ENCODE measurements at regions not wholly inside any gene's neighbourhood (a gene's known extent, or its start where the extent isn't known, plus 50 kb on each side); places are given as distances from the start of the nearest gene placed in this dataset.

- DNase-seq = no peak
- intact Hi-C loops (cut with micrococcal nuclease) = no loop called here
- ATAC-seq = no peak
Observed at GRCh38 chr11:104624021-104624420, 274.2 kb downstream of the CASP12 start.

GRCh38 chr11:104623518-104623917 lies 274.7 kb downstream of the CASP12 start:
- DNase-seq (no peak), ATAC-seq (no peak)
- intact Hi-C loops (cut with micrococcal nuclease) = no loop called here

GRCh38 chr11:104620991-104621390 lies 277.3 kb downstream of the CASP12 start:
- DNase-seq = no peak
- no peak for ATAC-seq
- intact Hi-C loops (cut with micrococcal nuclease) = no loop called here

GRCh38 chr11:104619751-104620150 lies 278.5 kb downstream of the CASP12 start:
- ATAC-seq (no peak), DNase-seq (no peak)
- intact Hi-C loops (cut with micrococcal nuclease) = no loop called here

- DNase-seq (no peak), ATAC-seq (no peak)
Observed at GRCh38 chr11:104618954-104619353, 279.3 kb downstream of the CASP12 start.

GRCh38 chr11:104614961-104615360 lies 283.3 kb downstream of the CASP12 start:
- no peak for DNase-seq
- intact Hi-C loops (cut with micrococcal nuclease) = no loop called here
- ATAC-seq = no peak

More at GRCh38 chr11:104618954-104619353, 279.3 kb downstream of the CASP12 start:
- intact Hi-C loops (cut with micrococcal nuclease) = no loop called here

GRCh38 chr11:104614117-104614680 lies 284.1 kb downstream of the CASP12 start:
- DNase-seq (no peak), ATAC-seq (no peak)
- intact Hi-C loops (cut with micrococcal nuclease) = no loop called here

GRCh38 chr11:104610635-104611034 lies 287.6 kb downstream of the CASP12 start:
- intact Hi-C loops (cut with micrococcal nuclease) = no loop called here
- DNase-seq = no peak
- ATAC-seq = no peak

- intact Hi-C loops (cut with micrococcal nuclease) = no loop called here
- ATAC-seq = peak; percentile 84
- no peak for DNase-seq
Observed at GRCh38 chr11:104609311-104610085, 288.8 kb downstream of the CASP12 start.

- DNase-seq = no peak
- intact Hi-C loops (cut with micrococcal nuclease) = no loop called here
- no peak for ATAC-seq
Observed at GRCh38 chr11:104602643-104603042, 295.6 kb downstream of the CASP12 start.

- intact Hi-C loops (cut with micrococcal nuclease) = no loop called here
- ATAC-seq (no peak), DNase-seq (no peak)
Observed at GRCh38 chr11:104594228-104594958, 303.9 kb downstream of the CASP12 start.

- ATAC-seq = no peak
- intact Hi-C loops (cut with micrococcal nuclease) = no loop called here
- no peak for DNase-seq
Observed at GRCh38 chr11:104588970-104589369, 309.3 kb downstream of the CASP12 start.

- intact Hi-C loops (cut with micrococcal nuclease) = no loop called here
- DNase-seq (no peak), ATAC-seq (no peak)
Observed at GRCh38 chr11:104588446-104588845, 309.8 kb downstream of the CASP12 start.

GRCh38 chr11:104584823-104585222 lies 313.4 kb downstream of the CASP12 start:
- no peak for DNase-seq
- no peak for ATAC-seq
- intact Hi-C loops (cut with micrococcal nuclease) = no loop called here

GRCh38 chr11:104583857-104584256 lies 314.4 kb downstream of the CASP12 start:
- ATAC-seq (no peak), DNase-seq (no peak)
- intact Hi-C loops (cut with micrococcal nuclease) = no loop called here

GRCh38 chr11:104582431-104582830 lies 315.8 kb downstream of the CASP12 start:
- intact Hi-C loops (cut with micrococcal nuclease) = no loop called here
- no peak for DNase-seq
- no peak for ATAC-seq

GRCh38 chr11:104581246-104581980 lies 316.8 kb downstream of the CASP12 start:
- ATAC-seq (no peak), DNase-seq (no peak)
- intact Hi-C loops (cut with micrococcal nuclease) = no loop called here

GRCh38 chr11:104573441-104573990 lies 324.7 kb downstream of the CASP12 start:
- no peak for ATAC-seq
- intact Hi-C loops (cut with micrococcal nuclease) = no loop called here
- no peak for DNase-seq

- intact Hi-C loops (cut with micrococcal nuclease) = no loop called here
- ATAC-seq = no peak
- DNase-seq = no peak
Observed at GRCh38 chr11:104572279-104572678, 326.0 kb downstream of the CASP12 start.

All from left ventricle myocardium superior (tissue), 1 donor.